Skeletal muscle tissue (tissue), 3 donors: ENCODE measurements at regions not wholly inside any gene's neighbourhood (a gene's known extent, or its start where the extent isn't known, plus 50 kb on each side); places are given as distances from the start of the nearest gene placed in this dataset.

ENCODE experiments used
- H3K27ac ChIP-seq: one replicate; pipeline ENCODE4 v1.7.0; 2013; ENCODE audit warnings: mild to moderate bottlenecking, low read depth, low read length, inconsistent platforms
- H3K27me3 ChIP-seq, 3 donors: one replicate each; pipeline ENCODE4 v1.7.0; 2013; ENCODE audit warnings: low read length in 3 of 3; ENCODE audit not compliant: control insufficient read depth in 3 of 3, insufficient read depth in 3 of 3
- H3K36me3 ChIP-seq, 3 donors: one replicate each; pipeline ENCODE4 v1.7.0; 2013; ENCODE audit warnings: low read length in 3 of 3; ENCODE audit not compliant: control insufficient read depth in 3 of 3, insufficient read depth in 3 of 3
- H3K4me1 ChIP-seq, 3 donors: one replicate each; pipeline ENCODE4 v1.7.0; 2013; ENCODE audit warnings: low read length in 3 of 3, mild to moderate bottlenecking in 3 of 3; ENCODE audit not compliant: control insufficient read depth in 3 of 3, insufficient read depth in 3 of 3
- H3K4me3 ChIP-seq, 3 donors: one replicate each; pipeline ENCODE4 v1.7.0; 2013; ENCODE audit warnings: low read length in 3 of 3
- H3K9ac ChIP-seq, 3 donors: one replicate each; pipeline ENCODE4 v1.7.0; 2013; ENCODE audit warnings: low read length in 3 of 3, mild to moderate bottlenecking in 3 of 3, moderate library complexity in 2 of 3, low read depth in 1 of 3
- H3K9me3 ChIP-seq, 3 donors: one replicate each; pipeline ENCODE4 v1.7.0; 2013; ENCODE audit warnings: low read length in 3 of 3; ENCODE audit not compliant: control insufficient read depth in 3 of 3
- donor health status: Osteomylitis.

- H3K4me1 ChIP-seq = no peaks in the 10 kb centered on the region
- no peaks in the 10 kb centered on the region for H3K36me3 ChIP-seq
- H3K9ac ChIP-seq = no peak overlapping the region
- no peaks in the 10 kb centered on the region for H3K27me3 ChIP-seq
- H3K27ac ChIP-seq = no peak overlapping the region
- H3K9me3 ChIP-seq = peaks cover 0 to 3% (median 0%) of the 10 kb centered on the region in 3 donors
- no peak overlapping the region for H3K4me3 ChIP-seq
Observed at GRCh38 chr4:59002148-59002547, 1892.0 kb upstream of the IGFBP7 start.

DNA sequence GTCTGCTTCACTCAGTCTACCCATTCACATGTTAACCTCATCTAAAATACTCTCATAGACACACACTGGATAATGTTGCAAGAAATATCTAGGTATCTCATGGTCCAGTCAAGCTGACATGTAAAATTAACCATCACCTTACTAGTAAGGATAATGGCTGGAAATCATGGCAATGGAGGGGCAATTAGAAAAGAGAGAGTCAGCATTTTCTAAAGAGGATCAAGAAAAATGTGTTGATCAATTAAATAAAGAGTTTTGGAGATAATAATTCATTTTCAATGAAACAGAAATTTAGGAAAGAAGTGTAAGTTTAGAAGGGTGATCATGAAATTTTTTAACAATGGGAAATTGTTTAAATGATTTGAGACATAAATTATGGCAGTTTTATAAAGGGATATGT, 1914.1 kb upstream of the IGFBP7 start:
- no peaks in the 10 kb centered on the region for H3K27me3 ChIP-seq
- H3K9me3 ChIP-seq = no peaks in the 10 kb centered on the region
- no peak overlapping the region for H3K4me3 ChIP-seq
- H3K9ac ChIP-seq = no peak overlapping the region
- H3K27ac ChIP-seq = no peak overlapping the region
- H3K4me1 ChIP-seq = no peaks in the 10 kb centered on the region
- no peaks in the 10 kb centered on the region for H3K36me3 ChIP-seq

DNA sequence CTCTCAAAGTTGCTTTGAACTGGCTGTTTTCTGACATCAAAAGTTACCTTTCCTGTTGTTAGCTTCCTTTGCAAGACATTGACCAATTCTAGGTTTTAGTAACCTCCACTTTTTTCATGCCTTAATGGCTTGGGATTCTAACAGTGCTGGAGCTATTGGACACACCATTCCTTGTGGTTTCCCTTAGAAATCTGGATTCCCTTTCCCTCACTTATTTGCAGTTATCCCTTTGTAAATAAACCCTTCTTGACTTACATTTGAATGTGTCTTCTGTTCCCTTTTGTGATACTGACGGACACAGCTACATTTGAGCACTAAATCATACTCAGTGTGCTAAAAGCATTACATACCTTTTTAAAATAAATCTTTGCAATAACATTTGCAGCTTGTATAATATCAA, 1927.6 kb upstream of the IGFBP7 start:
- no peaks in the 10 kb centered on the region for H3K4me1 ChIP-seq
- H3K9me3 ChIP-seq = no peaks in the 10 kb centered on the region
- H3K27me3 ChIP-seq = no peaks in the 10 kb centered on the region
- H3K27ac ChIP-seq = no peak overlapping the region
- H3K9ac ChIP-seq = no peak overlapping the region
- no peak overlapping the region for H3K4me3 ChIP-seq
- H3K36me3 ChIP-seq = no peaks in the 10 kb centered on the region

DNA sequence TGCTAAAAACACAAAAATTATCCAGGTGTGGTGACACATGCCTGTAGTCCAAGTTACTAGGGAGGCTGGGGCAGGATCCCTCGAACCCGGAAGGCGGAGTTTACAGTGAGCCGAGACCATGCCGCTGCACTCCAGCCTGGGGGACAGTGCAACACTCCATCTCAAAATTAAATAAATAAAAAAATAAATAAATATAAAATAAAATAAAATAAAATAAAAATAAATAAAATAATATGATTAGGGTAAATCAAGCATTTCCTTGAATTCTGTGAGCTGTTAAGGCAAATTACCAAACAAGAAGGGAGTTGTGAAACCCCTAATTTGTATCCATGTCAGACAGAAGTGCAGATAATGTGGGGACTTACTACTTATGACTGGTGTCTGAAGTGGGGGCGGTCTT, 1928.9 kb upstream of the IGFBP7 start:
- Histone ChIP-seq H3K9ac (no peak overlapping the region), H3K4me3 (no peak overlapping the region), H3K9me3 (no peaks in the 10 kb centered on the region), H3K27ac (no peak overlapping the region), H3K27me3 (no peaks in the 10 kb centered on the region), H3K36me3 (no peaks in the 10 kb centered on the region), H3K4me1 (no peaks in the 10 kb centered on the region)

GRCh38 chr4:59044286-59044900, 1934.2 kb upstream of the IGFBP7 start:
- H3K4me1 ChIP-seq = no peaks in the 10 kb centered on the region
- no peaks in the 10 kb centered on the region for H3K27me3 ChIP-seq
- H3K9me3 ChIP-seq = no peaks in the 10 kb centered on the region
- H3K4me3 ChIP-seq = no peak overlapping the region
- H3K27ac ChIP-seq = no peak overlapping the region
- H3K9ac ChIP-seq = no peak overlapping the region
- no peaks in the 10 kb centered on the region for H3K36me3 ChIP-seq

- Histone ChIP-seq H3K4me3 (no peak overlapping the region), H3K27me3 (no peaks in the 10 kb centered on the region), H3K9me3 (no peaks in the 10 kb centered on the region), H3K4me1 (no peaks in the 10 kb centered on the region), H3K27ac (no peak overlapping the region), H3K9ac (no peak overlapping the region), H3K36me3 (no peaks in the 10 kb centered on the region)
Observed at GRCh38 chr4:59054086-59054485, 1943.9 kb upstream of the IGFBP7 start.

DNA sequence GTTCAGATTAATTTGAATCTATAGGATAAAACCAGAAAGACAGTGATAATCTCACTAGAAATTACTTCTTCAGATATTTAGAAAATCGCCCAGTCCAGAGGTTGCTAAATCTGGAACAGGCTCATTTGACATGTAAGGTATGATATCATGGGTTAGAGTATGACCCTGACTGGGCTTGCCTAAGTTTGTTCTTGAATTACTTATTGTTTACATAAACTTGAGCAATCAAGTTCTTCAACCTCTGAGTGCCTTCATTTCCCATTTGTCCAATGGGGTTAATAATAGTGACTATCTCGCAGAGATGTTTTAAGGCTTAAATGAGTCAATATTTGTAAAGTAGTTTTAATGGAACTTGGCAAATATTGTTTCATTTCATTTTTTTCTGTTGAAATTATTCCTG, 1947.6 kb upstream of the IGFBP7 start:
- no peaks in the 10 kb centered on the region for H3K9me3 ChIP-seq
- no peak overlapping the region for H3K9ac ChIP-seq
- H3K36me3 ChIP-seq = no peaks in the 10 kb centered on the region
- H3K27ac ChIP-seq = no peak overlapping the region
- no peaks in the 10 kb centered on the region for H3K27me3 ChIP-seq
- H3K4me1 ChIP-seq = no peaks in the 10 kb centered on the region
- H3K4me3 ChIP-seq = no peak overlapping the region

DNA sequence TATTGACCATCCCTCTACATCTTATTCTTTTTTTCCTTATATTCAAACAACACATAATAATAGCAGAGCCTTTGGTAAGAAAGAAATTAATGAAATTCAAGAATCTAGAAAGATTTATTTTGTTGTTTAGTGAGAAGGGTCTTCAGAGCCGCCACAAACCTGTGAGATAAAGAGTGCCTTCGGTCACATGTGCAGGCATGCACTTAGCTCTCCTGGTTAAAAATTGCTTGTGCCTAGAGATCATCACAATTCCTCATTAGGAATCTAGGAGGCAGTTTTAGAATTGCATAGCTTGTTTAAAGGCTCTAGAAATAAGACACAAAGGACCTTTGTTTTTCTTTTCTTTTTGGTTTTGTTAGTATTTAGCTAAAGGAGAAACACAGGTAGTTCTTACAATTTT, 1948.4 kb upstream of the IGFBP7 start:
- no peak overlapping the region for H3K4me3 ChIP-seq
- no peaks in the 10 kb centered on the region for H3K9me3 ChIP-seq
- H3K36me3 ChIP-seq = no peaks in the 10 kb centered on the region
- H3K4me1 ChIP-seq = no peaks in the 10 kb centered on the region
- no peak overlapping the region for H3K27ac ChIP-seq
- H3K9ac ChIP-seq = no peak overlapping the region
- no peaks in the 10 kb centered on the region for H3K27me3 ChIP-seq

DNA sequence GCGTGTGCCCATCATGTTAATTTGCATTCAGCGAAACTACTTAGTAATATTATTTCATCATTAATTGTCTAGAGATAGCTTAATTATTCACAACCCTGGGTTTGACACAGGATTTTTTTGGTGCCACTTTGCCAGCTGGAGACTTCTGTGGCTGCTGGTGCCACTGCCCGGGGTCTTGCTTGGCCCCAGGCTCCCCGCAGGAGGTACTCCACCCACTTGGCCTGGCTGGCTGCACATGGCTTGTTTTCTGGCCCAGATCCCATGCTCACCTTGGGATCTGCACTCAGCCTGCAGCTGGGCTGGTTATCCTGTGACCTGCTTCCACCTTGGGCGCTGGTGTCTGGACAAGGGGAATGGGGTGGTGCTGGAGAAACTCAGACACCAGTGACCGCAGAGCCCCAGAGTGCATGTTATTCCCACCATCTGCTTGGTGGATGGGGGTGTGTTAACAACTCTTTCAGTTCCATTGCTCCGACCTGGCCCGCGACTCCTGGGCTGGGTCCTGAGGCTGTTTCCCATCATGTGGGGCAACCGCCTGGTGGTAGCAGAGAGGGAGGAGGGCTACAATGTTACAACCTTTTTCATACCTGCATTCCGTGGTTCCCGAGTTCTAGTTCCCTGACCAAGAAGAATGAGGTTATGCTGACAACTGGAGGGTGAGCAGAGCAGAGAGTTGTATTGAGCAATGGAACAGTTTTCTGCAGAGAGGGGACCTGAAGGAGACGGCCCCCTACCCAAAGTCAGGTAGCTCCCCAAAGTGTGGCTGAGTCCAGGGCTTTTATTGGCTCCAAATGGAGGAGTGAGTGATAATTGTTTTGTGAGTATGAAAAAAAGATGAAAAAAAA, 1950.0 kb upstream of the IGFBP7 start:
- Histone ChIP-seq H3K9me3 (no peaks in the 10 kb centered on the region), H3K27ac (no peak overlapping the region), H3K9ac (no peak overlapping the region), H3K4me1 (no peaks in the 10 kb centered on the region), H3K27me3 (no peaks in the 10 kb centered on the region), H3K36me3 (no peaks in the 10 kb centered on the region), H3K4me3 (no peak overlapping the region)

DNA sequence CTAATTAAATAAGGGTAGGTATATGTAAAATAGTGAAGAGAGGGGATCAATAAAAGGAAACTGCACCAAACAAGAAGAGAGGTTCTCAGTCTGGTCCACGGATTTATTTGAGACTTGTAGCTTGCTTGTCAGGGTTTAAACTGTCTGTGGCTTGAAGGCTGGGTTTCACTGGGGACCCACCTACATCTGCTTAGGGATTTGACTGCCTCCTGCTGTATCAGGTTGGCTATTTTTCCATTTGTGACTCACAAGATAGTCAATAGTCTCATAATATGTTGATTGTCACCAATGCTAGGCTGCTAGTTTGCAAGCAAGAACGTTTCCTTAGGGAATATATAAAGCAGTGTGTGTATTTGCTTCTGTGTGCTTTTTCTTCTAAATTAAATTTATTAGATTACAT, 1950.7 kb upstream of the IGFBP7 start:
- Histone ChIP-seq H3K27ac (no peak overlapping the region), H3K9me3 (no peaks in the 10 kb centered on the region), H3K4me1 (no peaks in the 10 kb centered on the region), H3K27me3 (no peaks in the 10 kb centered on the region), H3K9ac (no peak overlapping the region), H3K4me3 (no peak overlapping the region), H3K36me3 (no peaks in the 10 kb centered on the region)
